ENCODE measurements at regions not wholly inside any gene's neighbourhood (a gene's known extent, or its start where the extent isn't known, plus 50 kb on each side); places are given as distances from the start of the nearest gene placed in this dataset.

DNA sequence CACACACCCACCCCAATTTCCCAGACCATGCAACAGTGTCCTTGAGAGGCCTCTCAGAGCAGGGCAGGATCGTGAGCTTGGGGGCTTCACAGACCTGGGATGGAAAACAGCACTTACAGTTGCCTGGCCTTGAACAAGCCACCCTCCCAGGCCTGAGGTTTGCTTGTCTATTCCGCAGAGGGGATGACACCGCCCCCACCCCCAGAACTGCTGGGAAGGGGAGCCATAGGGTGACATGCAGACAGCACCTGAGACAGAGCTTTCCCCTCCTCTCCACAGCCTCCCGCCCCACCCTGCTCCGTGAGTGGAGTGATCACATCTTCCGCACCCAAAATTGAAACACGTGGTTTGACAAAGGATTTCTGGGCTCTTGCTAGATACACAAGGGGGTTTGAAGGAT, 131.5 kb upstream of the TNRC6C start:
- TF ChIP-seq, protein P1, sequence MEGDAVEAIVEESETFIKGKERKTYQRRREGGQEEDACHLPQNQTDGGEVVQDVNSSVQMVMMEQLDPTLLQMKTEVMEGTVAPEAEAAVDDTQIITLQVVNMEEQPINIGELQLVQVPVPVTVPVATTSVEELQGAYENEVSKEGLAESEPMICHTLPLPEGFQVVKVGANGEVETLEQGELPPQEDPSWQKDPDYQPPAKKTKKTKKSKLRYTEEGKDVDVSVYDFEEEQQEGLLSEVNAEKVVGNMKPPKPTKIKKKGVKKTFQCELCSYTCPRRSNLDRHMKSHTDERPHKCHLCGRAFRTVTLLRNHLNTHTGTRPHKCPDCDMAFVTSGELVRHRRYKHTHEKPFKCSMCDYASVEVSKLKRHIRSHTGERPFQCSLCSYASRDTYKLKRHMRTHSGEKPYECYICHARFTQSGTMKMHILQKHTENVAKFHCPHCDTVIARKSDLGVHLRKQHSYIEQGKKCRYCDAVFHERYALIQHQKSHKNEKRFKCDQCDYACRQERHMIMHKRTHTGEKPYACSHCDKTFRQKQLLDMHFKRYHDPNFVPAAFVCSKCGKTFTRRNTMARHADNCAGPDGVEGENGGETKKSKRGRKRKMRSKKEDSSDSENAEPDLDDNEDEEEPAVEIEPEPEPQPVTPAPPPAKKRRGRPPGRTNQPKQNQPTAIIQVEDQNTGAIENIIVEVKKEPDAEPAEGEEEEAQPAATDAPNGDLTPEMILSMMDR (IDR thresholded peaks at IDR 0.05), result no peak
- TF ChIP-seq POLR2A (IDR thresholded peaks at IDR 0.05), result no peak
- no peak for TF ChIP-seq EP300 (IDR thresholded peaks at IDR 0.05)
- TF ChIP-seq POLR2AphosphoS5 (IDR thresholded peaks at IDR 0.05), result no peak

All from upper lobe of left lung (tissue), 4 donors.